ENCODE measurements at regions not wholly inside any gene's neighbourhood (a gene's known extent, or its start where the extent isn't known, plus 50 kb on each side); places are given as distances from the start of the nearest gene placed in this dataset.
"Not testable (repeated sequence)": the region's sequence is repeated elsewhere in the genome, so short reads cannot be mapped to it uniquely, and the experiment has no call there.

DNA sequence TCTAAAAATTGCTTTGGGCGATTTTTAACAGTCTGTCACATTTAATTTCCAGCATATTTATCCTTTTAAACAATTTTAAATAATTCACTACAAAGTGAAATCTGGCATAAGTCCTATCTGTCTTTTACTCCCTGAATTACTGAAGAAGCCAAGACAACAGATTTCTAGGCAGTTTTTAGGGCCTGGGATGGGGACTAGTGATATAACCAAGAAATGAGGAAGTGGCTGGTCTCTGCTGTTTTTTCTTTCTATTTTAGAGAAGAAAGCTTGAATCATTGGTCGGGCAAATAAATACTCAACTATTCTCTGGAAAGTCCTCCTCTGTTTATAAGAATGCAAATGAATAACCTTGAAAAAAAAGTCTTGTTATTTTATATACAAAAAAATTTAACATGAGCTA lies 79.7 kb upstream of the SSBP2 start:
- no peak for DNase-seq

DNA sequence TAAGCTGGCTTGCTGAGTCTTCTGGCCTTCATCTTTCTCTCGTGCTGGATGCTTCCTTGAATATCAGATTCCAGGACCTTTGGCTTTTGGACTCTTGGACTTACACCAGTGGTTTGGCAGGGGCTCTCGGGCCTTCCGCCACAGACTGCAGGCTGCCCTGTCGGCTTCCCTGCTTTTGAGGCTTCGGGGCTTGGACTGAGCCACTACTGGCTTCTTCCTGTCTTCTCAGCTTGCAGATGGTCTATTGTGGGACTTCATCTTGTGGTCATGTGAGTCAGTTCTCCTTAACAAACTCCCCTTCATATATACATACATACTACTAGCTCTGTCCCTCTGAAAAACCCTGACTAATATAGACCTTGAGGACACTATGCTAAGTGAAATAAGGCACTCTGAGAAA lies 78.3 kb upstream of the SSBP2 start:
- no peak for DNase-seq

DNA sequence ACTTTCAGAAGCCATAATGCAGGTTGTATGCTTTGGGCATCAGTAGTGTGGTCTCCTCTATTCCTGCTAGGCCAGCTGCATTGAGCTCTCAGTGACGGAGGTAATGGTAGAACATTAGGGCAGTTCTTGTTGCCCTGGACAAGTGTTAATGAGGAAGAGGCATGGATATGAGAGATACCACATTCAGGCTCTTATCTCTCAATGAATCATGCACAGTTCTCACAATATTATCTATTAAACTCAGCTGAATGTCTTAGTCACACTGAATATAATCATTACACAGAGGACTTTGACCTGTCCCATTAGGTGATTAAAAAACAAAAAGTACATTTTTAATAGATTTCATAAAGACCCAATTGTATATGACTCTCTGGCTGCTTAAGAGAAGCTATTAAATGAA lies 76.6 kb upstream of the SSBP2 start:
- no peak for DNase-seq

DNA sequence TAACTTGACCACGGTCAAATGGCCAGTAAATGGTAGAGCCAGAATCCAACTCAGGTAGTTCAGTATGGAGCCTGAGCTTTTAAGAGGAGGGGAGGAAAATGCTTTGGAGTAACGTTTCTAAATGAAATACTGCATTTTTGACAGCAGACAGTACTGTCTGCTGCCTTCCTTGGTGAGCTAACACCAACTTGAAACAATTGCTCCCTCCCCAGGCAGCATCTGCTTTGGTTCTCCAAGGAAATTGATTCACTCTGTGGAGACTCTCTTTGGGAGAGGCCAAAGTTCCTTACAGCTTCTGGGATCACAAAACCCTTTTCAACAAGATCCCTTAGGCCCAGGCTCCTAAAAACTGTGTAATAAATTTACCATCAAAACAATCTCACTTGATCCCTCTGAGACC lies 75.2 kb upstream of the SSBP2 start:
- no peak for DNase-seq

DNA sequence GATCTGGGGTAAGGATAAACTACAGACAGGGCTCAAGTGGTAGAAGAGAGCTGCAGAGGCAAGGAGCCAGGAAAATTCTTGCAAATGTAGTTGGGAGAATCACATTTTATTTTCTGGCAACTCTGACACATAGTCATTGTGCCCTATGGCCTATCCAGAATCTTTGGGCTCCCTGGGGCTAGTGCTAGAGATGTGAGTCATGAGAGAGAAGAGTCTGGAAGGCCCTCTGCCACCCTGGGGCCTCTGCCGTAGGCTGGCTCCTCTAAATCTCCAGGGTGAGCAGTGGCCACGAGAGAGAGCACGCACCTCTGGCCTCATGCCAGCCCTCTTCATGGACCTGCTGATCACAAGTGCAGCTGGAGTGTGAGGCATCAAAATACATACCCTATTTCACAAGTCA lies 74.3 kb upstream of the SSBP2 start:
- peak; percentile 23 to 45 (median 31) for DNase-seq

DNA sequence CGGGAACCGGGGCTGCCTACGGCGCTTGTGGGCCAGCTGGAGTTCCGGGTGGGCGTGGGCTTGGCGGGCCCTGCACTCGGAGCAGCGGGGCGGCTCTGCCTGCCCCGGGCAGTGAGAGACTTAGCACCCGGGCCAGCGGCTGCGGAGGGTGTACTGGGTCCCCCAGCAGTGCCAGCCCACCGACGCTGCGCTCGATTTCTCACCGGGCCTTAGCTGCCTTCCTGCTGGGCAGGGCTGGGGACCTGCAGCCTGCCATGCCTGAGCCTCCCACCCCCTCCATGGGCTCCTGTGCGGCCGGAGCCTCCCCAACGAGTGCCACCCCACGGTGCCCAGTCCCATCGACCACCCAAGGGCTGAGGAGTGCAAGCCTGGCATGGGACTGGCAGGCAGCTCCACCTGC lies 72.8 kb upstream of the SSBP2 start:
- not testable (repeated sequence) for DNase-seq

DNA sequence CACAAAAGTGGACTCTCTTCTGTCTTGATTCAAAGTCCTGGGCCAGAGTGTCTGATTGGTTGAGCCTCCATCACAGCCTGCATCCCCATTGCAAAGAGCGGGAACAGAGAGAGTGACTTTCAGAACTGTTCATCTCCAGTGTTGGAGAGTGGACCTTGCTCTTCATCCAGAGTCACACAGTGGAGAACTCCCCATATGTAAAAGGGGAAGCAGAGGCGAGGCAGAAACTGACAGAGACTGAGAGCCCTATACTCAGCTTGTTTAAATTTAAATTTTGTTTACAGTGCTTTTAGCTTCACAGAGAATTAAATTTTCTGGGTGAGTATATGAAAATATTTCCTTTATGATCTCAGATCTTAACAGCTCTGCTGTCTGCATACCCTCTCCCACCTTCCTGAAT lies 70.0 kb upstream of the SSBP2 start:
- no peak for DNase-seq

DNA sequence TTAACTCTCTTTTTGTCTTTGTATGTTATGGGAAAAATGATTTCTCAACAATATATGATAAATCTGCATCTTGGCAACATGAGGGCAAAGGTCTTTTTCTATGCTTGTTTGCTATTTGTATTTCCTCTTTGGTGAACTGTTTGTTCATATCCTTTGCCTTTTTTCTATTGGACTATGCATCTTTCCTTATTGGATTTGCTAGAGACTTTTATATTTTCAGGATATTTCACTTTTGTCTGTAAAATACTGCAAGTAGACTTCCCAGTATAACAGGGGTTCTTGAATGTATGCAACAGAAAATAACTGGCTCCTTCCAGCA lies 69.4 kb upstream of the SSBP2 start:
- no peak for DNase-seq

DNA sequence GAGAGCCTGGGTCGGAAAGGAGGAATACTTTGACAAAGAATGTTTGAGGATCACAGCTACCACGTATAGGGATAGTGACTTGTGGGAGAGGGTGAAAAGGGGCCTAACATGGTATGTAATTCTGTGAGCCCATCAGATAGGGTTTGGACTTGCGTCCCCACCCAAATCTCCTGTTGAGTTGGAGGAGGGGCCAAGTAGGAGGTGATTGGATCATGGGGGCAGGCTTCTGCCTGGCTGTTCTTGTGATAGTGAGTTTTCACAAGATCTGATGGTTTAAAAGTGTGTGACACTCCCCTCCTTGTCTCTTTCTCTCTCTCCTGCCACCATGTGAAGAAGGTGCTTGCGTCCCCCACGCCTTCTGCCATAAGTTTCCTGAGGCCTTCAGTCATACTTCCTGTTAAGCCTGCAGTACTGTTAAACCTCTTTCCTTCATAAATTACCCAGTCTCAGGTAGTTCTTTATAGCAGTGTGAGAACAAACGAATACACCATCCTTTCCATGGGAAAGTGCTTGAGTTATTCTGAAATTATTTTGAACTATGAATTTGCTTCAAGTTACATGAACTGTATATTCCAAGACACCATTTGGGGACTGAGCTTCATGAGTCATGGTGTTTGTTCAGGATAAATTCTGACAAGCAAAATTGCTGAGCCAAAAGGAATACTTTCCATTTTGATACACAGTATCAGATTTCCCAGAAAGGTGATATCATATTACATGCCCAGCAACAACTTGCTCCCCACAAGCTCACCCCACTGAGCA lies 68.8 kb upstream of the SSBP2 start:
- no peak for DNase-seq

DNA sequence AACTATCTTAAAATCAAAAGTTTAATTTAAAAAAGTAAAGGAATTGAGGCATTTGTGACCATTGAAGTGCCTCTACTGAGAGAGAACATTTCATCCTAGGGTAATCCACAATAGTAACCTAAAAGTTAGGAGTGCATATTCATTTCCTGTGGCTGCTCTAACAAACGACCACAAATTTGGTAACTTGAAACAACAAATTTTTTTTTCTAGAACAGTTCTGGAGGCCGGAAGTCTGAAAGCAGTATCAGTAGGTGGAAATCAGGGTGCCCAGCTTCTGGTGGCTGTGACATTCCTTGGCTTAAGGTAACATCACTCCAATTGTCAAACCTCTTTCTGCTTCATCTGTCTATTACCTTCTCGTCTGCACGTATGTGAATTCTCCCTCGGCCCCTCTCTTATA lies 67.1 kb upstream of the SSBP2 start:
- no peak for DNase-seq

DNA sequence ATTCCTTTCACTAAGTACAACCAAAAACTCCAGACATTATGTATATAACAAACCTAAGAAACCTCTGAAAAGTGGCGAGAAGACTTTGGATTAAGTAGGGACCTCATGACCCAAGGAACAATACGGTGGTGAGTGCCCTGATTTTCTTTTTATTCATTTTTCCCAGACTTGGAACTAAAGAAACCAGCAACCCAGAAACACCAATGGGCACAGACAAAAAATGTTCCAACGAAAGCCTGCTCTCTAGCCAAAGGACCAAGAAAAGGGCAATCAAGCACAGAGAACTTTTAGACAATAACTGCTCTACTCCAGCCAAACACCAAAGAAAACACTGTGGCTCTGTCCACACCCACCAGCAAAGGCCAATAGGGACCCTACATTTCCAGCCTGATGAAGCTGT lies 66.2 kb upstream of the SSBP2 start:
- no peak for DNase-seq

DNA sequence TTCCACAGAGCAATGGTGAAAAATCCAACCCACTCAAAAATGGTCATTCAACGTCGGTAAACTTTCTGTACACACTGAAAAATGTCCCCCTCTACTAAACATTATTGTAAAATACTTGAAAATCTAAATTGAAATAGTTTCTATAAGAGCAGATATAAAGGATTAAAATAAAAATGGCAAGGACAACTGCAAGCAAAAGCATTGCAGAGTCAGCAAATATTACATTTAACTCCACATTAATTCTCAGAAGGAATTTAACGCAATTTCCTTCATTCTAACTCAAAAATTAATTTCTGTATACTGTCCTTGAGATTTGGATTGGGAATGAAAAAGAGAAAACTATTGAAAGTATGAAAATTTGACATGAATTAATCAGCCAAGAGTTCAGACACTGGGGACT lies 64.4 kb upstream of the SSBP2 start:
- DNase-seq, result no peak

DNA sequence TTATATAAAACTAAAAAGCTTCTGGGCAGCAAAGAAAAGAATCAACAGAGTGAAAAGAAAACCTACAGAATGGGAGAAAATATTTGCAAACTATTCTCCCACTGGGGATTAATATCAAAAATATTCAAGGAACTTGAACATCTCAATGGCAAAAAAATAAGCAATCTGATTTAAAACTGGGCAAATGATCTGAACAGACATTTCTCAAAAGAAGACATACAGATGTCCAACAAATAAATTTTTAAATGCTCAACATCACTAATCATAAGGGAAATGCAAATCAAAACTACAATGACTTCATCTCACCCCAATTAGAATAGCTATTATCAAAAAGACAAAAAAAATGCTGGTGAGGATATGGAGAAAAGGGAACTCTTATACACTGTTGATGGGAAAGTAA lies 57.2 kb upstream of the SSBP2 start:
- no peak for DNase-seq

DNA sequence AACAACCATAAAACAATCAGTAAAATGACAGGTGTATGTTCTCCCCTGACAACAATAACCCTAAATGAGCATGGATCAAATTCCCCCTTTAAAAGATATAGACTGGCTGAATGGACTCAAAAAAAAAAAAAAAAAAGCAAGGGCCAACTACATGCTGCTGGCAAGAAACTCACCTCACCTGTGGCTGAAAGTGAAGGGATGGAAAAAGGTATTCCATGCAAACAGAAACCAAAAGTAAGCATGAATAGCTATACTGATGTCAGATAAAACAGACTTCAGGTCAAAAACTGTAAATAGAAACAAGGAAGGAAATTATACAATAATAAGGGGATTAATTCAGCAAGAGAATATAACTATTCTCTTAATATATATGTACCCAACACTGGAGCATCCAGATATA lies 54.2 kb upstream of the SSBP2 start:
- no peak for DNase-seq

DNA sequence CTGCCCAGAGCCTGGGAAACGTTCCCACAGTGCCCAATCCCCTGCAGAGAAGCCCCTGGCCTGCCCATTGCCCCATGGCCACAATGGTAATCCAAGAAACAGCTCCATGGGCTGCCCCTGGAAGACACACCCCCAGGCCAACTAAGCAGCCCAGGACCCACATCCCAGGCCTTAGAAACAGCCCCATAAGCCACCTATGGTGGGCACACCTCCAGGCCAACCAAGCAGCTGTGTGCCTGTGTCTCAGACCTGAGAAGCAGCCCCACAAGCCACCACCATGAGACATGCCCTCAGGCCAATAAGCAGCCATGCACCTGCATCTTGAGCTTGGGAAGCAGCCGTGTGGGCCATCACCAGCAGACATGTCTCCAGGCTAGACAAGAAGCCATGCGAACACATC lies 52.9 kb upstream of the SSBP2 start:
- no peak for DNase-seq

DNA sequence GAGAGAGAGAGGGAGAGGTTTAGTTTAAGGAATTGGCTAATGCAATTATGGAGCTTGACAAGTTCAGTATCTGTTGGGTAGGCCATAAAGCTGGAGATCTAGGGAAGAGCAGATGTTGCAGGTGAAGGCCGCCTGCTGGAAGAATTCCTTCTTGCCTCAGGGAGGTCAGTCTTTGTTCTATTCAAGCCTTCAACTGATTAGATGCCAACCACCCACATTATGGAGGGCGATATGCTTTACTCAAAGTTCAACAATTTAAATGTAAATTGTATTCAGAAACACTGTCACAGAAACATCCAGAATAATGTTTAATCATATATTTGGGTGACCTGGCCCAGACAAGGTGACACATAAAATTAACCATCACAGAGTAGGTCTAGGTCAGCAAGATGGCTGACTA lies 51.7 kb upstream of the SSBP2 start:
- no peak for DNase-seq

DNA sequence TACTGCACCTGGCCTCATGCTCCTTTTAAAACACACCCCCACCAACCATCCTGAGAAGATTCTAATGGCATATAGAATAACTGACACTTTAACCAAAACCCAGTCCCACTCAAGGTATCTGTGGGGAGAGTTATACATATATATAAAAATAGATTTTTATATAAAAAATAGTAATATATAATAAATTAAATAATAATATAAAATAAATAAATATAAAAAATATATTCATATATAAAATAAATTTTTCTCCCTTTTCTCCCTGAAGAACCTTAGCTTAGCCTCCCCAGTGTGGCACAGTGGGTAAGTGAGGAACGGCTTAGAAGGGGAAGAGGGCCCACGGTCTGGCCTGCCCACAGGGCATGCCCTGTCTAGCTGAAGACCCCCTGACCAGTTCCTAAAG lies 51.1 kb upstream of the SSBP2 start:
- no peak for DNase-seq

DNA sequence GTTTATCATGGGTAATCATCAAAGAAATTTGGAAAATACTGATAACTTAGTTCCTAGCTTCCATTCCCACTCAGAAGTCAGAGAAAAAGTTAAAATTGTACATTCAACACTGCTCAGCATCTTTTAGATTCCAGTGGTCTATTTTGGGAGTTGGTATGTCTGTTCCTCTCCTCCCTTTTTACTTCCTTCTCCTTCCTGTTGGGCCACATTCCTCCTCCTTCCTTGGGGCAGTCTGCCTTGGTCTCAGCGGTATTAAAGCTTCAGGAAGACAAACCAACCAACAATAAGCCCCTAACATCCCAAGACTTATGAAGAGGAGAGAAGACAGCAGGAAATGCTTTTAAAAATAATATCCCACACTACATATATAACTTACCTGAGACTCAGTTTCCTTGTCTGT lies 49.9 kb upstream of the SSBP2 start:
- DNase-seq, result no peak

Measured in muscle of back (tissue), 3 donors.